A673 (cell line): ENCODE measurements at regions not wholly inside any gene's neighbourhood (a gene's known extent, or its start where the extent isn't known, plus 50 kb on each side); places are given as distances from the start of the nearest gene placed in this dataset.

Experiments used
- CTCF ChIP-seq: fragments of 300-800, 200-600 bp; sonication (generic); conservative IDR thresholded peaks from 2 replicates; pipeline ENCODE4 v1.5.1; 2017; ENCODE audit warnings: low read depth, mild to moderate bottlenecking, antibody characterized with exemption, low read length, moderate library complexity, mixed read lengths
- EZH2 ChIP-seq: fragments of 200-600 bp; sonication (generic); IDR thresholded peaks from 2 replicates; pipeline ENCODE4 v1.6.1; 2017; ENCODE audit warnings: borderline replicate concordance, low read depth, mild to moderate bottlenecking, mixed read lengths, antibody characterized with exemption, low read length; ENCODE audit not compliant: poor library complexity, severe bottlenecking

- TF ChIP-seq CTCF (peak; percentile 51), EZH2 (no peak)
Observed at GRCh38 chr5:23994581-23995370, 487.4 kb downstream of the PRDM9 start.
